C4-2B (cell line): ENCODE measurements at regions not wholly inside any gene's neighbourhood (a gene's known extent, or its start where the extent isn't known, plus 50 kb on each side); places are given as distances from the start of the nearest gene placed in this dataset.

Experiments used
- ZFX ChIP-seq: fragments of 450-650 bp; IDR thresholded peaks from 2 replicates; pipeline ENCODE4 v1.6.1; 2017
- TF ChIP-seq, protein P1 (sequence below): fragments of 450-650 bp; conservative IDR thresholded peaks from 2 replicates; pipeline ENCODE4 v1.5.1; 2017; ENCODE audit warnings: mild to moderate bottlenecking

GRCh38 chr6:156413154-156413553, 364.0 kb upstream of the ARID1B start:
- TF ChIP-seq, protein P1, sequence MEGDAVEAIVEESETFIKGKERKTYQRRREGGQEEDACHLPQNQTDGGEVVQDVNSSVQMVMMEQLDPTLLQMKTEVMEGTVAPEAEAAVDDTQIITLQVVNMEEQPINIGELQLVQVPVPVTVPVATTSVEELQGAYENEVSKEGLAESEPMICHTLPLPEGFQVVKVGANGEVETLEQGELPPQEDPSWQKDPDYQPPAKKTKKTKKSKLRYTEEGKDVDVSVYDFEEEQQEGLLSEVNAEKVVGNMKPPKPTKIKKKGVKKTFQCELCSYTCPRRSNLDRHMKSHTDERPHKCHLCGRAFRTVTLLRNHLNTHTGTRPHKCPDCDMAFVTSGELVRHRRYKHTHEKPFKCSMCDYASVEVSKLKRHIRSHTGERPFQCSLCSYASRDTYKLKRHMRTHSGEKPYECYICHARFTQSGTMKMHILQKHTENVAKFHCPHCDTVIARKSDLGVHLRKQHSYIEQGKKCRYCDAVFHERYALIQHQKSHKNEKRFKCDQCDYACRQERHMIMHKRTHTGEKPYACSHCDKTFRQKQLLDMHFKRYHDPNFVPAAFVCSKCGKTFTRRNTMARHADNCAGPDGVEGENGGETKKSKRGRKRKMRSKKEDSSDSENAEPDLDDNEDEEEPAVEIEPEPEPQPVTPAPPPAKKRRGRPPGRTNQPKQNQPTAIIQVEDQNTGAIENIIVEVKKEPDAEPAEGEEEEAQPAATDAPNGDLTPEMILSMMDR = no peak
- no peak for TF ChIP-seq ZFX
